Left ventricle myocardium inferior (tissue), 1 donor: ENCODE measurements at regions not wholly inside any gene's neighbourhood (a gene's known extent, or its start where the extent isn't known, plus 50 kb on each side); places are given as distances from the start of the nearest gene placed in this dataset.

Experiments used
- DNase-seq: peaks from one replicate; pipeline ENCODE4 v3.0.0-alpha.2; 2020
- H3K27ac ChIP-seq: fragments of 200-600 bp; replicated peaks from 2 replicates; pipeline ENCODE4 v1.8.0; 2021
- H3K27me3 ChIP-seq: fragments of 200-600 bp; 2 replicates; pipeline ENCODE4 v1.8.0; 2021; ENCODE audit warnings: low read depth
- H3K36me3 ChIP-seq: fragments of 200-600 bp; 2 replicates; pipeline ENCODE4 v1.8.0; 2021
- H3K4me1 ChIP-seq: fragments of 200-600 bp; 2 replicates; pipeline ENCODE4 v1.8.0; 2021
- H3K4me3 ChIP-seq: fragments of 200-600 bp; 2 replicates; pipeline ENCODE4 v1.8.0; 2021; ENCODE audit warnings: mild to moderate bottlenecking, moderate library complexity
- H3K9me3 ChIP-seq: fragments of 200-600 bp; replicated peaks from 2 replicates; pipeline ENCODE4 v1.8.0; 2021
- intact Hi-C: fragments of 100-400 bp; cut with micrococcal nuclease; formaldehyde crosslinking; loops from one replicate; pipeline ENCODE4 v1.11.0; 2022
- TF ChIP-seq, protein P1 (sequence below): fragments of 200-600 bp; IDR thresholded peaks from 2 replicates; pipeline ENCODE4 v1.8.0; 2021; ENCODE audit warnings: antibody characterized with exemption, mild to moderate bottlenecking, borderline replicate concordance
- donor health status: DM: no; HTN: yes; CAD: no; lungs with severe emphysema.

DNA sequence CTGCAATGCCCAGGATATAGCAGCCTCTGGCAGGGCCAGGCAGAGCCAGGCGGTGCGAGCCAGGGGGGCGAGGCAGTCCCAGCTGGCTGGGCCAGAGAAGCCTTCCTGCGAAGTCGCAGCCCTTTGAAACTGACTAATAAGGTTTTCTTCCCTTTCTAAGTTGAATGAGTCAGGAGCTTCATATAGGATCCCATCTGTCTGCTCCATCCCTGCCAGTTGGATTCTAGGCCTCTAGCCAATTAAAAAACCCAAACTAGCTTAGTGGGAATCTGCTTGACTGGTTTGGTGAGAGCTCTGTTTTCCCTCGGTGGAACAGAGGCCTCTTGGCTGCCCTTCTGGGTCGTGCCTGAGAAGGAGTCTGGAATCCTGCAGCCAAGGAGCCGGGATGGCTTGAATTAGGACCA, 70.1 kb upstream of the RAPGEF1 start:
- intact Hi-C loops = no loop called here

DNA sequence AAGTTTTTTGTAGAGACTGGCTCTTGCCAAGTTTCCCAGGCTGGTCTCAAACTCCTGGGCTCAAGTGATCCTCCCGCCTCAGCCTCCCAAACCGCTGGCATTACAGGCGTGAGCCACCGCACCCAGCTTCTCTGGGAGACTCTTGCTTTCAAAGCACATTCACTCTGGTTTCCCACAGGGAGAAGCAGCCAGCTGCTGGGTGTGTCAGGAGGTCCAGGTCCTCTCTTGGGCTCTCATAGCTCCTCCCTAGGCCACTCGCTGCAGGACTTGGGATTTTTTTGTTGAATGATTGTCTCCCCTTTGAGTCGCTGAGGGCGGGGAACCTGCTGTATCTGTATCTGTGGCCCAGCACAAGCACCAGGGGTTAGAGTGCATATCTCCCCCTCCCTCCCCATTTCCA, 68.4 kb upstream of the RAPGEF1 start:
- Histone ChIP-seq H3K4me3 (no peak overlapping the region), H3K4me1 (no peaks in the 10 kb centered on the region), H3K27ac (no peak overlapping the region), H3K36me3 (no peaks in the 10 kb centered on the region), H3K27me3 (peaks cover 100% of the 10 kb centered on the region), H3K9me3 (no peaks in the 10 kb centered on the region)
- intact Hi-C loops = no loop called here
- TF ChIP-seq, protein P1, sequence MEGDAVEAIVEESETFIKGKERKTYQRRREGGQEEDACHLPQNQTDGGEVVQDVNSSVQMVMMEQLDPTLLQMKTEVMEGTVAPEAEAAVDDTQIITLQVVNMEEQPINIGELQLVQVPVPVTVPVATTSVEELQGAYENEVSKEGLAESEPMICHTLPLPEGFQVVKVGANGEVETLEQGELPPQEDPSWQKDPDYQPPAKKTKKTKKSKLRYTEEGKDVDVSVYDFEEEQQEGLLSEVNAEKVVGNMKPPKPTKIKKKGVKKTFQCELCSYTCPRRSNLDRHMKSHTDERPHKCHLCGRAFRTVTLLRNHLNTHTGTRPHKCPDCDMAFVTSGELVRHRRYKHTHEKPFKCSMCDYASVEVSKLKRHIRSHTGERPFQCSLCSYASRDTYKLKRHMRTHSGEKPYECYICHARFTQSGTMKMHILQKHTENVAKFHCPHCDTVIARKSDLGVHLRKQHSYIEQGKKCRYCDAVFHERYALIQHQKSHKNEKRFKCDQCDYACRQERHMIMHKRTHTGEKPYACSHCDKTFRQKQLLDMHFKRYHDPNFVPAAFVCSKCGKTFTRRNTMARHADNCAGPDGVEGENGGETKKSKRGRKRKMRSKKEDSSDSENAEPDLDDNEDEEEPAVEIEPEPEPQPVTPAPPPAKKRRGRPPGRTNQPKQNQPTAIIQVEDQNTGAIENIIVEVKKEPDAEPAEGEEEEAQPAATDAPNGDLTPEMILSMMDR = no peak
- DNase-seq = no peak

More for the DNA sequence above, 70.1 kb upstream of the RAPGEF1 start:
- Histone ChIP-seq H3K36me3 (no peaks in the 10 kb centered on the region), H3K27ac (no peak overlapping the region), H3K9me3 (no peaks in the 10 kb centered on the region), H3K27me3 (peaks cover 100% of the 10 kb centered on the region), H3K4me3 (no peak overlapping the region), H3K4me1 (no peaks in the 10 kb centered on the region)
- TF ChIP-seq, protein P1 = no peak
- DNase-seq = no peak

DNA sequence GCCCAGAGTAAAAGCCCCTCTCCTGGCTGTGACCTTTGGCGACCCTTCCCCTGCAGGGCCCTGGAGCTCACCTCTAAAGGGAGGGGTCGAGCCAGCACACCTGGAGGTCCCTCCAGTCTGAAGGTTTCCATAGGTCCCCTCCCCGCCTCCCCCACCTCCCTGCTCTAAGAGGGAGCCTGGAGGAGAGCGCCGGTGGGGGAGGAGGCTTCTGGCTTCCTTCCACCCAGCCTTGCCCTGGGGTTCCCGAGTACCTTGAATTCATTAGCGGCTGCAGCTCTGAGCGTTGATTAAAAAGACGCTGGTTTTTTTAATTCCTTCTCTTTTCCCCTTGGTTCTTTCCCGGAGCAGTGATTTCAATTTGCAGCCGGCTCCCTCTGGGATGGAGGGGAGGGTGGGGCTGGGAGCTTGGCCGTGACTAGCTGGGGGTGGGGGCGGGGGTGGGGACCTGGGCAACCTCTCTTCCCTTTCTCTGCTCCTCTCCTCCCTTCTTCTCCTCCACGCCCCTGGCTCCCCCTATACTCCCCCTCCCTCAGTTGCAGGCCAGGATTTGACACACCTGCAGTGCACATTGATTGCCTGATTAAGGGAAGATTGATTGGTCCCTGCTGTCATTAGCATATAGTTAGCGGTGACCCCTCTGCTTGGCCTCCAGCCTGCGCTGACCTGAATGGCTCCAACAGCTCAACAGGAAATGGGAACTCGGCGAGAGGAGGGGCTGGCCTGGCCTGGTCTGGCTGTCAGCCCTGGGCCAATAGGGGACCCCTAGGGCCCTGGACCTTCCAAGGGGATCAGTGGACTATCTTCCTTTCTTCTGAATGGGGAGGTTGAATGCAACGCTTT, 67.5 kb upstream of the RAPGEF1 start:
- DNase-seq = no peak
- Histone ChIP-seq H3K36me3 (no peaks in the 10 kb centered on the region), H3K27ac (no peak overlapping the region), H3K27me3 (peaks cover 100% of the 10 kb centered on the region), H3K4me1 (no peaks in the 10 kb centered on the region), H3K4me3 (no peak overlapping the region), H3K9me3 (no peaks in the 10 kb centered on the region)
- intact Hi-C loops = no loop called here
- TF ChIP-seq, protein P1 = no peak

DNA sequence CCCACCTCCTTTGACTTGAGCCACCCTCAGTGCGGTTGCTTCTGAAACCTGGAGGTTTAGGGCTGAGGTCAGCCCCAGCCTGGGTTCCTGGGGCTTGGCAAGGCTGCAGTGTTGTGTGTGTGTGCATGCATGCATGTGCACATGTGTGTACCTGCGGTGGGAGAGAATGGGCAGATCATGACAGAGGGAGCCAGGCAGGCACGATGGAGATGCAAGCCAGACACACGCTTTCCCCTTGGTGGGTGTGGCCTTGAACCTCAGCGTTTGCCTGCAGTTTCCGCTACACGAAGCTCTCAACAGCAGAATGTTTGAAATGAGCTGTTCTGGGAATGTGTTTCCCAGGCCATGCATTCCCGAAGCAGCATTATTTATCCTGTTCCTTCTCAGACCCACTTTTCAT, 65.9 kb upstream of the RAPGEF1 start:
- Histone ChIP-seq H3K36me3 (no peaks in the 10 kb centered on the region), H3K4me1 (no peaks in the 10 kb centered on the region), H3K27me3 (peaks cover 100% of the 10 kb centered on the region), H3K27ac (no peak overlapping the region), H3K9me3 (no peaks in the 10 kb centered on the region), H3K4me3 (no peak overlapping the region)
- DNase-seq = no peak
- intact Hi-C loops = no loop called here
- TF ChIP-seq, protein P1 = no peak

DNA sequence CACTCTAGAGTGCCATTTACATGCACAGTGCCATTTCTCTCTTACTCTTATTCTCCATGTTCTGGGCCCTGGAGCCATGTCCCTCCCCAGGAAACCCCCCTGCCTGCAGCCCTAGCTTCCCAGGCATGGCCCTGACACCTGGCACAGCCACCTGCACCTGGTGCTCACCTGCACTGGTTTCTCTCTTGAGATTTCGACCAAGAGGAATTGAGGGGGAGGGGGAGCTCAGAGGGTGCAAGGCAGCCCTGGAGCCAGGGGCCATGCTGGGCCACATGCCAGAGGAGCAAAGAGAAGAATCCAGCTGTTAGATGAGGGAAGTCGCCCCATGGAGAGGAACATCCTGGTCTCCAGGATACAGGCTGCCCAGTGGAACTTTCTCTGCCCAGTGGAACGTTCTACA, 65.0 kb upstream of the RAPGEF1 start:
- intact Hi-C loops = no loop called here
- peaks cover 96% of the 10 kb centered on the region for H3K27me3 ChIP-seq
- no peak overlapping the region for H3K27ac ChIP-seq
- H3K9me3 ChIP-seq = no peaks in the 10 kb centered on the region
- DNase-seq = no peak
- H3K4me1 ChIP-seq = no peaks in the 10 kb centered on the region
- TF ChIP-seq, protein P1 = no peak
- no peaks in the 10 kb centered on the region for H3K36me3 ChIP-seq
- H3K4me3 ChIP-seq = no peak overlapping the region
